Upper lobe of left lung (tissue), 4 donors: ENCODE measurements at regions not wholly inside any gene's neighbourhood (a gene's known extent, or its start where the extent isn't known, plus 50 kb on each side); places are given as distances from the start of the nearest gene placed in this dataset.
"Not testable (repeated sequence)": the region's sequence is repeated elsewhere in the genome, so short reads cannot be mapped to it uniquely, and the experiment has no call there.

ENCODE experiments used
- CTCF ChIP-seq, 6 experiments: fragments of 450-650 bp in 4 of 6; fragments of 200-600 bp in 2 of 6; sonication (generic) in 2 of 6; IDR thresholded peaks; one replicate each; pipeline ENCODE4 v1.5.1; 2016 to 2019; ENCODE audit warnings: antibody characterized with exemption in 6 of 6
- POLR2A ChIP-seq, 4 donors: fragments of 450-650 bp; IDR thresholded peaks; one replicate each; pipeline ENCODE4 v1.5.1; 2016 to 2017; ENCODE audit warnings: antibody characterized with exemption in 4 of 4, mild to moderate bottlenecking in 2 of 4
- POLR2AphosphoS5 ChIP-seq, 2 donors: sonication (generic); formaldehyde crosslinking; IDR thresholded peaks; one replicate each; pipeline ENCODE4 v1.5.1; 2017; ENCODE audit warnings: antibody characterized with exemption in 2 of 2

GRCh38 chr7:65699715-65700356 lies 173.0 kb upstream of the VKORC1L1 start:
- TF ChIP-seq CTCF, POLR2AphosphoS5, POLR2A (IDR thresholded peaks at IDR 0.05): not testable (repeated sequence)
